HUES48 (cell line): ENCODE measurements at regions not wholly inside any gene's neighbourhood (a gene's known extent, or its start where the extent isn't known, plus 50 kb on each side); places are given as distances from the start of the nearest gene placed in this dataset.
A peak's percentile ranks its signal among the peaks of the same experiment; 100 is the strongest.
"Not testable (repeated sequence)": the region's sequence is repeated elsewhere in the genome, so short reads cannot be mapped to it uniquely, and the experiment has no call there.

Source experiments
- H3K27ac ChIP-seq: one replicate; pipeline ENCODE4 v1.7.0; 2013; ENCODE audit warnings: low read depth, low read length, inconsistent platforms
- H3K27me3 ChIP-seq: 2 replicates; pipeline ENCODE4 v1.6.1; 2013; ENCODE audit warnings: mild to moderate bottlenecking, low read length; ENCODE audit not compliant: control insufficient read depth, insufficient read depth
- H3K36me3 ChIP-seq: 2 replicates; pipeline ENCODE4 v1.6.1; 2013; ENCODE audit warnings: low read length; ENCODE audit not compliant: control insufficient read depth, insufficient read depth
- H3K4me1 ChIP-seq: 2 replicates; pipeline ENCODE4 v1.6.1; 2013; ENCODE audit warnings: mild to moderate bottlenecking, low read length; ENCODE audit not compliant: control insufficient read depth, insufficient read depth
- H3K4me3 ChIP-seq: 2 replicates; pipeline ENCODE4 v1.5.1; 2013; ENCODE audit warnings: mild to moderate bottlenecking, low read depth, low read length
- H3K9ac ChIP-seq: 2 replicates; pipeline ENCODE4 v1.6.1; 2013; ENCODE audit warnings: mild to moderate bottlenecking, low read depth, low read length, moderate library complexity
- H3K9me3 ChIP-seq: 2 replicates; pipeline ENCODE4 v1.6.1; 2013; ENCODE audit warnings: low read length; ENCODE audit not compliant: control insufficient read depth, insufficient read depth

- H3K36me3 ChIP-seq, H3K27me3 ChIP-seq, H3K27ac ChIP-seq, H3K4me1 ChIP-seq, H3K4me3 ChIP-seq, H3K9me3 ChIP-seq, H3K9ac ChIP-seq: not testable (repeated sequence)
Observed at GRCh38 chr2:111474198-111474705, 353.5 kb downstream of the BCL2L11 start.

GRCh38 chr2:111478335-111478734, 357.6 kb downstream of the BCL2L11 start:
- H3K9ac ChIP-seq, H3K9me3 ChIP-seq, H3K27me3 ChIP-seq, H3K4me3 ChIP-seq, H3K4me1 ChIP-seq, H3K27ac ChIP-seq, H3K36me3 ChIP-seq: not testable (repeated sequence)

GRCh38 chr2:111478871-111479318, 358.2 kb downstream of the BCL2L11 start:
- H3K9ac ChIP-seq, H3K9me3 ChIP-seq, H3K4me3 ChIP-seq, H3K4me1 ChIP-seq, H3K27me3 ChIP-seq, H3K27ac ChIP-seq, H3K36me3 ChIP-seq: not testable (repeated sequence)

GRCh38 chr2:111480016-111480625, 359.4 kb downstream of the BCL2L11 start:
- not testable (repeated sequence) for H3K9me3 ChIP-seq, H3K4me1 ChIP-seq, H3K36me3 ChIP-seq, H3K4me3 ChIP-seq, H3K27ac ChIP-seq, H3K27me3 ChIP-seq, H3K9ac ChIP-seq

- not testable (repeated sequence) for H3K27me3 ChIP-seq, H3K9ac ChIP-seq, H3K9me3 ChIP-seq, H3K4me3 ChIP-seq, H3K36me3 ChIP-seq, H3K4me1 ChIP-seq
- peak overlapping the region; percentile 12 for H3K27ac ChIP-seq
Observed at GRCh38 chr2:111480633-111481032, 359.9 kb downstream of the BCL2L11 start.

- not testable (repeated sequence) for H3K4me3 ChIP-seq, H3K9ac ChIP-seq, H3K4me1 ChIP-seq, H3K27me3 ChIP-seq, H3K9me3 ChIP-seq, H3K36me3 ChIP-seq
- H3K27ac ChIP-seq = peak overlapping the region; percentile 6
Observed at GRCh38 chr2:111481219-111481618, 360.5 kb downstream of the BCL2L11 start.

GRCh38 chr2:111482987-111483679, 362.4 kb downstream of the BCL2L11 start:
- H3K36me3 ChIP-seq, H3K4me3 ChIP-seq, H3K27ac ChIP-seq, H3K9me3 ChIP-seq, H3K4me1 ChIP-seq, H3K27me3 ChIP-seq, H3K9ac ChIP-seq: not testable (repeated sequence)

- not testable (repeated sequence) for H3K4me3 ChIP-seq, H3K36me3 ChIP-seq, H3K27ac ChIP-seq, H3K9ac ChIP-seq, H3K9me3 ChIP-seq, H3K4me1 ChIP-seq, H3K27me3 ChIP-seq
Observed at GRCh38 chr2:111484097-111484496, 363.4 kb downstream of the BCL2L11 start.

GRCh38 chr2:111485895-111486294, 365.2 kb downstream of the BCL2L11 start:
- not testable (repeated sequence) for H3K4me3 ChIP-seq, H3K36me3 ChIP-seq, H3K4me1 ChIP-seq, H3K27ac ChIP-seq, H3K9me3 ChIP-seq, H3K27me3 ChIP-seq, H3K9ac ChIP-seq

- not testable (repeated sequence) for H3K9ac ChIP-seq, H3K27me3 ChIP-seq, H3K27ac ChIP-seq, H3K9me3 ChIP-seq, H3K4me1 ChIP-seq, H3K36me3 ChIP-seq, H3K4me3 ChIP-seq
Observed at GRCh38 chr2:111488451-111488850, 367.7 kb downstream of the BCL2L11 start.

- H3K4me3 ChIP-seq, H3K27ac ChIP-seq, H3K36me3 ChIP-seq, H3K4me1 ChIP-seq, H3K9ac ChIP-seq, H3K9me3 ChIP-seq, H3K27me3 ChIP-seq: not testable (repeated sequence)
Observed at GRCh38 chr2:111489460-111489859, 368.7 kb downstream of the BCL2L11 start.
